ENCODE measurements at regions not wholly inside any gene's neighbourhood (a gene's known extent, or its start where the extent isn't known, plus 50 kb on each side); places are given as distances from the start of the nearest gene placed in this dataset.
"Not testable (repeated sequence)": the region's sequence is repeated elsewhere in the genome, so short reads cannot be mapped to it uniquely, and the experiment has no call there.

GRCh38 chr21:10445685-10446084, 75.7 kb upstream of the TPTE start:
- H3K4me3 ChIP-seq, H3K36me3 ChIP-seq, H3K9me3 ChIP-seq, DNase-seq, H3K27me3 ChIP-seq, H3K4me1 ChIP-seq, H3K27ac ChIP-seq: not testable (repeated sequence)

- H3K27me3 ChIP-seq, H3K4me3 ChIP-seq, H3K4me1 ChIP-seq, H3K9me3 ChIP-seq, DNase-seq, H3K36me3 ChIP-seq, H3K27ac ChIP-seq: not testable (repeated sequence)
These were observed 71.9 kb upstream of the TPTE start for GRCh38 chr21:10449451-10449850.

- H3K27me3 ChIP-seq, H3K36me3 ChIP-seq, H3K4me1 ChIP-seq, H3K4me3 ChIP-seq, DNase-seq, H3K27ac ChIP-seq, H3K9me3 ChIP-seq: not testable (repeated sequence)
These were observed 70.1 kb upstream of the TPTE start for GRCh38 chr21:10451274-10451673.

GRCh38 chr21:10457765-10458164, 63.6 kb upstream of the TPTE start:
- not testable (repeated sequence) for H3K4me3 ChIP-seq, DNase-seq, H3K27ac ChIP-seq, H3K9me3 ChIP-seq, H3K4me1 ChIP-seq, H3K36me3 ChIP-seq, H3K27me3 ChIP-seq

- not testable (repeated sequence) for H3K27me3 ChIP-seq, DNase-seq, H3K36me3 ChIP-seq, H3K4me3 ChIP-seq, H3K27ac ChIP-seq, H3K4me1 ChIP-seq
- H3K9me3 ChIP-seq = peaks cover 0 to 11% (median 2%) of the 10 kb centered on the region in 4 donors
These were observed 60.4 kb upstream of the TPTE start for GRCh38 chr21:10460957-10461356.

- H3K27me3 ChIP-seq, H3K4me3 ChIP-seq, H3K4me1 ChIP-seq, H3K36me3 ChIP-seq, H3K27ac ChIP-seq: not testable (repeated sequence)
- peaks cover 0 to 11% (median 2%) of the 10 kb centered on the region in 4 donors for H3K9me3 ChIP-seq
- DNase-seq = peak in 1 of 3 donors; percentile 20
These were observed 59.9 kb upstream of the TPTE start for GRCh38 chr21:10461445-10461844.

- Histone ChIP-seq H3K27me3 (no peaks in the 10 kb centered on the region), H3K4me3 (no peak overlapping the region), H3K27ac (no peak overlapping the region), H3K4me1 (no peaks in the 10 kb centered on the region), H3K36me3 (no peaks in the 10 kb centered on the region), H3K9me3 (peaks cover 0 to 11% (median 2%) of the 10 kb centered on the region in 4 donors)
- DNase-seq = no peak
- TF ChIP-seq CTCF (IDR thresholded peaks at IDR 0.05) (no peak), POLR2A (IDR thresholded peaks at IDR 0.05) (no peak)
These were observed 58.2 kb upstream of the TPTE start for GRCh38 chr21:10463156-10463555.

GRCh38 chr21:10464975-10465374, 56.4 kb upstream of the TPTE start:
- peaks cover 0 to 11% (median 0%) of the 10 kb centered on the region in 4 donors for H3K9me3 ChIP-seq
- no peak overlapping the region for H3K4me3 ChIP-seq
- no peaks in the 10 kb centered on the region for H3K4me1 ChIP-seq
- no peak for TF ChIP-seq CTCF (IDR thresholded peaks at IDR 0.05)
- TF ChIP-seq POLR2A (IDR thresholded peaks at IDR 0.05) = no peak
- no peaks in the 10 kb centered on the region for H3K27me3 ChIP-seq
- no peaks in the 10 kb centered on the region for H3K36me3 ChIP-seq
- DNase-seq = no peak
- no peak overlapping the region for H3K27ac ChIP-seq

- not testable (repeated sequence) for H3K4me1 ChIP-seq, H3K27me3 ChIP-seq, H3K27ac ChIP-seq, H3K36me3 ChIP-seq, H3K4me3 ChIP-seq
- peak in 2 of 3 donors; percentile 54 to 60 for DNase-seq
- H3K9me3 ChIP-seq = peaks cover 0 to 14% (median 0%) of the 10 kb centered on the region in 4 donors
These were observed 55.8 kb upstream of the TPTE start for GRCh38 chr21:10465524-10466110.

All from Peyer's patch (tissue), 4 donors.